T-helper 2 cell treated with Interferon-gamma antibody and Interleukin-4, amounts not matched to agents 100 ng/mL and 5 ng/mL, for 36 hours (primary cell): ENCODE measurements at regions not wholly inside any gene's neighbourhood (a gene's known extent, or its start where the extent isn't known, plus 50 kb on each side); places are given as distances from the start of the nearest gene placed in this dataset.
"Not testable (repeated sequence)": the region's sequence is repeated elsewhere in the genome, so short reads cannot be mapped to it uniquely, and the experiment has no call there.

Source experiments
- intact Hi-C: fragments of 100-400 bp; cut with micrococcal nuclease; formaldehyde crosslinking; loops from one replicate; pipeline ENCODE4 v1.15.1; 2023

DNA sequence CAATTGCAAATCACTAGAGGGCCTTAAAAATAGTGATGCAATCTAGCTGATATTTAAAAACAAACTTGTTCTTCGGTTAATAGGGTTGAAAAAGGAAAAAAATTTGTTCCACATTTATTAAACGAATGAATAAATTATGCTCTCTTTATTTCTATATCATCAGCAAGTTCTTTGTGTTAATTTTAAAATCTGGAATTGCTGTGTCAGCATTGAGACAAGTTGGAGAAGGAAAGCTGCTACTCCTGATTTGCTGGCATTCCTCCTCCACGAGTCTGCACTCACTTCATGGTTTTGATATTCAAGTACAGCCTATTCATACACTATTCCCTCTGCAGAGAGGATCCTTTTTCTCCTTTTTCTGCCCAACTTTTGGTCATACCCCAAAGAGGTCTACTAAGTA lies 117.6 kb downstream of the MRPL39 start:
- intact Hi-C loops = no loop called here

DNA sequence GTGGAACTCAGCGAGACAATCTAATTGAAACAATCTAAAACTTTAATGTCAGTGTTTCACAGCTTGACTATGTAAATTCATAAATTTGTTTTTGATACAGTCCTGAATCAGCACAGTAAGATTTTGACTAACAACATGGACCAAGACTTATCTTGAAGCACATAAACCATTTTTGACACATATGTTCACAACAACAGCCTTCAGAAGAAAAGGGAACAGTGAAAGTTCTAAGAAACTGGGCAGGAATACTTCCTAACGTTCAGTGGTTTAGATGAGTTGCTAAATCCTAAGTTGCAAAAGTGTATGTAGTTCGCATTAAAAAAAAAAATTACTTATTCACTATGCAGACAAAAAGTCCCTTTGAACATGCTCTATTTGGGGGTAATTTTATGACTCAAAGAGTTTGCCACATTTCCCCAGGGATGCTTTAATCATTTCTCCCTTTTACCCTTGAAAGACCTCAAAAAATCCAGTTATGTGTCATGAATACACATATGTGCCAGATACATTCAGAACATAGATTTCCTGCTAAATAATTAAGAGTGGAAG lies 120.2 kb downstream of the MRPL39 start:
- intact Hi-C loops = loop anchor here (2.0 kb wide), 1 partner anchor 30 kb away; no protein-coding TSS in a partner anchor

DNA sequence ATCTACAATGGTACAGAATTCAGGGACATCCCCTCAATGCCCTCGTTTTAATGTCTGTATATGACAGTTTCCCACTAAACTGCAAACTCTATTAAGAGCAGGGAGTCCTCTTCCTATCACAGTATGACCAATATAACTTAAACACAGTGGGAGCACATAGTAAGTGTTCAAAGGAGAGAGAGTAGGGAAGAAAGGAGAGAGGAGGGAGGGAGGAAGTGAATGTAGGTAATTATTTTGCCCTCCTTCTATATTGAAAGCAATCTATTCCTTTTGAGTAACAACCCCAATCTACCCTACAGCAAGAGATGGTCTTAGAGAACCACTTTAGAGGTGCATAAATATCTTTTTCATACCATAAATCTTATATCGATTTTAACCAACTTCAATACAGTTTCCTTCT lies 121.4 kb downstream of the MRPL39 start:
- intact Hi-C loops = loop anchor here (2.0 kb wide), 1 partner anchor 29 kb away; no protein-coding TSS in a partner anchor

DNA sequence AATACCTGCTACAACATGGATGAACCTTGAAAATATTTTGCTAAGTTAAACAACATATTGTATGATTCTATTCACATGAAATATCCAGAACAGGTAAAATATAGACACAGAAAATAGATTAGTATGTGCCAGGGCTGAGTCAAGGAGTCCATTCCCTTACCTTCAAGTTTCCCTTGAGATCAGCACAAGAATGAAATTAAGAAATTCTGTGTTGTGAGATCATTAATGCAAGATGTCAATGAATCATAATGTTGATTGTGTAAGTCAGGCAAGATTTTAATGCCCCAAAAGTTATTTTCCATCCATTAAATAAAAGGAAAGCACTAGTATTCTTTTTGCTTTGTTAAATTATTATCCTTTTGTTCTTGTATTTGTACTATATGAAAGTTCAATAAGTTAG lies 139.4 kb downstream of the MRPL39 start:
- intact Hi-C loops = no loop called here

DNA sequence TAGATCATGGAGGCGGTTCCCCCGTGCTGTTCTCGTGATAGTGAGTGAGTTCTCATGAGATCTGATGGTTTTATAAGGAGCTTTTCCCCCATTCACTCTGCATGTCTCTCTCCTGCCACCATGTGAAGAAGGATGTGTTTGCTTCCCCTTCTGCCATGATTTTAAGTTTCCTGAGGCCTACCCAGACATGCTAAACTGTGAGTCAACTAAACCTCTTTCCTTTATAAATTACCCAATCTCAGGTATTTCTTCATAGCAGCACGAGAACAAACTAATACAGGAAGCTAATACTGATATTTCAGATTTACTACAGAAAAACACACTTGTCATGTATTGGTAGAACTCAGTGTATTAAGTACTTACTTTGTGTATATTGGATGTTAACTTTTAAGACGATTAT lies 140.2 kb downstream of the MRPL39 start:
- intact Hi-C loops = not testable (repeated sequence)

DNA sequence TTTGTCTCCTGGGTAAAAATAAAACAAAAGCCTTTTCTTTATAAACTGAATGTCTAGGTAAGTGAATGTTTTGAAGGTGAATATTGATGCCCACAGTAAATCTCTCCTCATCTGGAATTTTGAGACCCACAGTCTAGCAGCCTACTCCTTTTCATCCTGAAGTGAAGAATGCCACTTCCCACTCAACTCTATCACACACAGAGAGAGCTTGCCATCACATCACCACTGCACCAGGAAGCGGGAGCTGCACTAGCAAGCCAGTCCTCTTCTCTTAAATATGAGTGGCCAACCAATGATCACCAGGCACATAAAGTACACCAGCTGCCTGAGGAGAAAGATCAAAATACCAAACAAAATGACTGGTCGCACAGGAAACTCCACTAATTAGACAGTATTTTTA lies 140.8 kb downstream of the MRPL39 start:
- intact Hi-C loops = no loop called here

DNA sequence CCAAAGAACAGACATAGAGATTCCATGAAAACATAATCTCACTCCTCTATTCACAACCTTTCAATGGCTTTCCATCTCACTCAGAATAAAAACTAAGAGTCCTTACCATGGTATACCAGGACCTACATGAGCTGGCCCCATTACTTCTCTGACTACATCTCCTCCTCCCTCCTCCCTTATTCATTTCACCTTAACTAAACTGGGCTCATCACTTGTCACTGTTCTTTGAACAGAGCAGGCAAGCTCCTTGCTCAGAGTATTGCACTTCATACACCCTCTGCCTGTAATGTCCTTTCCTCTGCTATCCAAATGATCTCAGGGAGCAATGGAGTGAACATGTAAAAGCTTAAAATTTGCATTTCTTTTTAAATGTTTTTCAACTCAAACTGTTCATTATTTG lies 142.0 kb downstream of the MRPL39 start:
- intact Hi-C loops = no loop called here

DNA sequence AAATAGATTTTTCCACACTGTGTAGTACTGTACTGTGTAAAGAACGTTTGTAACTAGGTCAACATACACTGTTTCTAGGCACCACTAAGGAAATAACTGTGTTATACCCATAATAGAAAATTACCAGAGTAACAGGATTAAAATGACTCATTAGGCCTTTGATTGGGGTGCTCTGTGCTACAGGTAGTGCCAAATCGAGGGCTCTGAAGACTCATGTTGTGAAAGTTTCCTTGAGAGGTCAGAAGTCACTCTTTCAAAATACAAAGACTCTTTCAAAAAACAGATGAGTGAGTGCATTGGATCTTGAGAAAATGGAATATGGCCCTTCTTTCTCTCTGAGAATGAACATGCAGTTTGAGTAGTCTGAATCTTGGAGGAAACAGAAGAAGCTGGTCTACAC lies 143.0 kb downstream of the MRPL39 start:
- intact Hi-C loops = no loop called here

DNA sequence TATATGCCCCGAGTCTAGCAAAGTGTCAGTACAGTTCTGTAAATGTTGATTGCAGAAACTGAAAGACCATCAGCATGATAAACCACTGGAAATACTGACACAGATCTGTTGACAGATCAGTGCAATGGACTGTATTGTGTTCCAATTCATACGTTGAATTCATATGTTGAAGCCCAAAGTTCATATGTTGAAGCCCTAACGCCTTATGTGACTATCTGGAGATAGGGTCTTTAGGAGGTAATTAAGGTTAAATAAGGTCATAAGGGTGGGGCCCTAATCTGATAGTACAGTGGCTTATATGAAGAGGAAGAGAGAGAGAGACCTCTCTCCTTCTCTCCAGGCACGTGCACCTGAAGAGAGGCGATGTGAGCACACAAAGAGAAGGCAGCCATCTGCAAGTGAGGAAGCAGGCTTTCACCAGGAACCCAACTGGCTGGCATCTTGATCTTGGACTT lies 144.7 kb downstream of the MRPL39 start:
- intact Hi-C loops = loop anchor here (1.0 kb wide), 1 partner anchor 8 kb away; no protein-coding TSS in a partner anchor

DNA sequence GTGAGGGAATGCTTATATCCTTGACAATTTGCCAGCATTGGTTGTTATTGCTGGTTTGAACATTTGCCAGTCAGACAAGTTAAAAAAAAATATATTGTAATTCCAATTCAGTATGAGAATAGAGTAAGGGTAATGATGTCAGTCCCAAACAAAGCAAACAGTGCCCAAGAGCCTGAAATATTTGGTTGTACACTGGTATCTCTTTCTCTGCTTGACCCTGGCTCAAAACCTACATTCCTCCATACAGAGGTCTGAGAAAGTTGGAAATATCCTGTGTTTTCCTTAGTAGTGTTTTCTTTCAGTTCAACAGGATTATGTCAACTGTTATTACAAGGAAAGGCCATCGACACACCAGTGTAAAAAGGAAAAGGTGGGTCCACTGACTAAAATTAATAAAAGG lies 145.6 kb downstream of the MRPL39 start:
- intact Hi-C loops = loop anchor here (1.0 kb wide), 1 partner anchor 9 kb away; no protein-coding TSS in a partner anchor

DNA sequence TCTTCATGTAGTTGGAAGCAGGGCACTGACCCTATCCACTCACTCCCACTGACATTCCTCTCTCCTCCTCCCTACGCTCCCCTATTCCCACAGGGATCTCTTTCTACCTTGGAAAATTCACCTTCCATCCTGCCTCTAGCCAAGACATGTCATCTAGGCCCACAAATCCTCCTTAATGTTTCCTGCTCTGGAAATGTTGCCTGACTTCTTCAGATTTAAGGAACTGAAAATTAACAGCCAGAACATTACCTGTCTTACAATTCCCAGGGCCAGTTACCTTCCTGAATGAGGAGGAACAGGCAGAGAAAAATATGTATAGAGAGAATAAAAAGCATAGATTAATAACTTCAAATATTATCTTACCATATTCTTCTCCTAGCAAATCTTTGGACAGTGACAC lies 147.3 kb downstream of the MRPL39 start:
- intact Hi-C loops = loop anchor here (5.0 kb wide), 2 partner anchors 47 to 1033 kb away; no protein-coding TSS in a partner anchor

DNA sequence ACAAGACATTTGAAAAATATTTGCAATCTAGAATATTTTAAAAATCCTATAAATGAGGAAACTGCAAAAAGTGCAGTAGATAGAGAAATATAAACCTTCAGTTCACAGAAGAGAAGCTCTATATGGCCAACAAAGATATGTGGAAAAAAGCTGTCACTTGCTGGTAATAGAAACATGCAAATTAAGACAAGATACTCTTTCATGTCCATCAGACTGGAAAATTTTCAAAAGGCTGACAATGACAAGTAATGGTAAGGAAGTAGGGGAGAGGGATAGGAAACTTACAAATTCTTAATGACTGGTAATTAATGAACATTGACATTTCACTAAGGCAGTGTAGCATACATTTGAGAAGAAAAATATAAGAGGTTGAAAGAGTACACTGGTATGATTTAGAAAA lies 147.9 kb downstream of the MRPL39 start:
- intact Hi-C loops = loop anchor here (5.0 kb wide), 2 partner anchors 48 to 1032 kb away; no protein-coding TSS in a partner anchor

DNA sequence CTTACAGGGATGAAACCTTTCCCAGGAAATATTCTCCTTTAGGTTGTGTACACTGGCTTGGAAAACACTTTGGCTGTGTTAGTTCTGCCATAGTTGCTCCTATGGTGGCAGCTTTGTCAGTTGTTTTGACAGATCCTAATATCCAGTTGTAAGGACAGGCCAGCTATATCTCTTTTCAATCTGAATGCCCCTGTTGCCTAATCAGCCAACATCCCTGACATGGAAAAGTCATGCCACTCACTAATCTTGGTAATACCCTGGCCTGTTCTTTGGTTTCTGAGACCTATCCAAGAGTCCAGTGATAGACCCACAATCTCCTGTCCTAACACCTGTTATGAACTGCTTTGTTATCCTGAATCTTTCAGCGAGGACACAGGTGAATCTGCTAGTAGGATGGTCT lies 148.8 kb downstream of the MRPL39 start:
- intact Hi-C loops = loop anchor here (5.0 kb wide), 2 partner anchors 49 to 1031 kb away; no protein-coding TSS in a partner anchor

DNA sequence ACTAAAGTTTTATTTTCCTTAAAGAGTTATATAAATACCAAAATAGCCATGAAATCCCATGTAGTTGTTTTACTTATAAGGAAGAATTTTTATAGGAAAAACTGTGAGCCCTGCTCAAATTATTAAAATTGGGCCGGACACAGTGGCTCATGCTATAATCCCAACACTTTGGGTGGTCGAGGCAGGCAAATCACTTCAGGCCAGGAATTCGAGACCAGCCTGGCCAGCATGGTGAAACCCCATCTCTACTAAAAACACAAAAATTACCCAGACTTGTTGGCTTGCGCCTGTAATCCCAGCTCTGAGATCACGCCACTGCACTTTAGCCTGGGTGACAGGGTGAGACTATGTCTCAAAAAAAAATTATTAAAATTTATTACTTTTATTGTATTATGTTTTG lies 149.3 kb downstream of the MRPL39 start:
- intact Hi-C loops = loop anchor here (1.0 to 5.0 kb wide), 7 partner anchors 29 to 1031 kb away; no protein-coding TSS in a partner anchor

DNA sequence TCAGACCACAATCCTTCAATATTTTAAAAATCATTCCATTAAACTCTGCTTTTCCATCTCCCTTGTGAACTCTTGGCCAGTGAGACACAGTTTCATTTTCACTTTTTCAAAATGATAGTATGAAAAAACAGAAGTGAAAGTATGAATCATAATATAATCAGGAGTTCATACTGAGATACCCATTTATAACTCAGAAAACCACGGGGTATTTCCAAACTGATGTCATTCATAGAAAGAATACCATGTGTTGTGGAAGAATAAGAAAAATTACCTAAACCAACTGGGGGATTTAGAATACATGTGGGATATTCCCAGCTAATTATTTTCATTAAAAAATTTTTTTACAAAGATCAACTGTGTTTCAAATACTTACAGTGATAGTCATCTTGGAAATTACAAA lies 149.9 kb downstream of the MRPL39 start:
- intact Hi-C loops = loop anchor here (1.0 to 5.0 kb wide), 7 partner anchors 29 to 1030 kb away; no protein-coding TSS in a partner anchor

DNA sequence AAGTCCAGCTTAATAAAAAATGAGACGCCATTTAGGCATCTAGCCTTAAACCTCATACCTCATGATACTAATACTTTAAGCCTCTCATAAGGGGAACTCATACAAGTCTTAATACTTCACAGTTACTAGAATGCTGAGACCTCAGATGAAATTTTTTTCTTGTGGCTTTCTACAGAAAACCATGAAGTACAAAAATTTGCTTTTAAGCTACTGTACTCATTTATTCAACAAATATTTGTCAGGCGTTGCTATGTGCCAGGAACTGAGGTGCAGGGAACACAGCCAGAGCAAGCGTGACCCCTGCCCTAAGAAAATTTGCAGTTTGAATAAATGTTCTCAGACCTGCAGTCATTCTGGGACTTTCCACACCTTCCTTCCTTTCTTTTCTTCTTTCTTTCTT lies 150.6 kb downstream of the MRPL39 start:
- intact Hi-C loops = loop anchor here (1.0 to 5.0 kb wide), 7 partner anchors 28 to 1029 kb away; no protein-coding TSS in a partner anchor

DNA sequence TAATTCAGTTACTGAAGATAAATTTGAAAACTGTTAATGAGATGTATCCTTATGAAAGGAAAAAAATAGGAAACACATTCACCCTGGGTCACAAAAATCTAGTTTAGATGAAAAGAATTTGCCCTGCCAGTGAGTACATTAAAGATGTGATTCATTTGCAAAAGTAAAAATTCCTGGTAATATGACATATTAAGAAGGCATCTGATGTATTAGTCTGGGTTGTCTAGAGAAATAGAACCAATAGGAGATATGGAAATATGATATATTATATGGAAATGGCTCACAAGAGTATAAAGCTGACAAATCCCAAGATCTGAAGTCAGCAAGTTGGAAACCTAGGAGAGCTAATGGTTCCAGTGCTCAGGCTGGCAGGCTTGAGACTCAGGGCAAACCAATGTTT lies 153.8 kb downstream of the MRPL39 start:
- intact Hi-C loops = no loop called here

DNA sequence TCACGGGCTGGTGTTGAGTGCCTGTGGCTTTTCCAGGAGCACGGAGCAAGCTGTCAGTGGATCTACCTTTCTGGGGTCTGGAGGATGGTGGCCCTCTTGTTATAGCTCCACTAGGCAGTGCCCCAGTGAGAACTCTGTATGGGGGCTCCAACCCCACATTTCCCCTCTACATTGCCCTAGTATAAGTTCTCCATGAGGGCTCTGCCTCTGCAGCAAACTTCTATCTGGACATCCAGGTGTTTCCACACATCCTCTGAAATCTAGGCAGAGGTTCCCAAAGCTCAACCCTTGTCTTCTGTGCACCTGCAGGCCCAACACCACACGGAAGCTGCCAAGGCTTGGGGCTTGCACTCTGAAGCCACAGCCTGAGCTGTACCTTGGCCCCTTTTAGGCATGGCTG lies 157.3 kb downstream of the MRPL39 start:
- intact Hi-C loops = no loop called here

DNA sequence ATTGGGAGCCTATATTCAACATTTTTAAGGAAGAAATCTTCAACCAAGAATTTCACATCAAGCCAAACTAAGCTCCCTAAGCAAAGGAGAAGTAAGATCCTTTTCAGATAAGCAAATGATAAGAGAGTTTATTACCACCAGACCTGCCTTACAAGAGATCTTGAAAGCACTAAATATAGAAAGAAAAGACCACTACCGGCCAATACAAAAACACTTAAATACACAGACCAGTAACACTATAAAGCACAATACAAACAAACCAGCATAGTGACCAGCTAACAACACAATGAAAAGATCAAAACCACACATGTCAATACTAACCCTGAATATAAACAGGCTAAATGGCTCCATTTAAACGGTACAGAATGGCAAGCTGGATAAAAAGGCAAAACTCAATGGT lies 165.4 kb downstream of the MRPL39 start:
- intact Hi-C loops = no loop called here

DNA sequence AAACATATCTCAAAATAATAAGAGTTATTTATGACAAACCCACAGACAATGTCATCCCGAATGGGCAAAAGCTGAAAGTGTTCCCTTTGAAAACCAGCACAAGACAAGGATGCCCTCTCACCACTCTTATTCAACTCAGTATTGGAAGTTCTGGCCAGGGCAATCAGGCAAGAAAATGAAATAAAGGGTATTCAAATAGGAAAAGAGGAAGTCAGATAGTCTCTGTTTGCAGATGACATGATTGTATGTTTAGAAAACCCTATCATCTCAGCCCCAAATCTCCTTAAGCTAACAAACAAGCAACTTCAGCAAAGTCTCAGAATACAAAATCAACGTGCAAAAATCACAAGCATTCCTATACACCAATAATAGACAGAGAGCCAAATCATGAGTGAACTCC lies 169.8 kb downstream of the MRPL39 start:
- intact Hi-C loops = not testable (repeated sequence)

DNA sequence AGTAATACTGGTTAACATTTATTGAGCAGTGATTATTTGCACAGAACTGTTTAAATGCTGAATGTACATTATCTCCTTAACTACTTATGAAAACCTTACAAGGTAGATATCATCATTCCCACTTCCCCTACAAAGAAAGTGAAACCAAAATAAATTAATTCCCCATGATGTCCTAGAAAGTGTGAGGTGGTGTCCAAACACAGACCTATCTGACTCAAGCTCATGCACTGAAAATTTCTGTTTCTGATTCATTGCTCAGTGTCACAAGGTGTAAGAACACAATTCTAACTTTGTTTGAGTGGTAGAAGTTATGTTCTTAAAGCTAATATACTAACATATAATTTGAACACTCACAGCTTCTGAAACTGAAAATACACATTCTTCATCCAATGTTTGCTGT lies 178.7 kb downstream of the MRPL39 start:
- intact Hi-C loops = loop anchor here (2.0 to 10.0 kb wide), 2 partner anchors 28 to 176 kb away; partner anchors contain the start of gene MRPL39

DNA sequence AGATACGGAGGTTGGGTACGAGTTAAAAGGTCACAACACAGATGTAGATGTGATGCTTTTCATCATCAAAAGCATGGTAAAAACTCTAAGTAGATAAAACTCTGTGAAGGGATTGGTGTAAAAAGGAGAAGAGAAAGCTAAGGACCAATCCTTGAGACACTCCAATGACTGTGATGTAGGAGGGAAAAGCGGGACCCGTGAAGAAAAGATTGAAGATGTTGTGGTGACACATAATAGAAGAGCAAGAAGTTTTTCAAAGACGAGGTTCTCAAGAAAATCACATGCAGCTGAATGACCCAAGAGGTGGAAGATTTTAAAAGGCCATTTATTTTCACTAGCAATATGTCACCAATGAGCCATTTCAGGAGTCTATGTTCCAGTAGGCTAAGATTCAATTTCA lies 179.5 kb downstream of the MRPL39 start:
- intact Hi-C loops = loop anchor here (2.0 to 10.0 kb wide), 2 partner anchors 29 to 177 kb away; partner anchors contain the start of gene MRPL39

DNA sequence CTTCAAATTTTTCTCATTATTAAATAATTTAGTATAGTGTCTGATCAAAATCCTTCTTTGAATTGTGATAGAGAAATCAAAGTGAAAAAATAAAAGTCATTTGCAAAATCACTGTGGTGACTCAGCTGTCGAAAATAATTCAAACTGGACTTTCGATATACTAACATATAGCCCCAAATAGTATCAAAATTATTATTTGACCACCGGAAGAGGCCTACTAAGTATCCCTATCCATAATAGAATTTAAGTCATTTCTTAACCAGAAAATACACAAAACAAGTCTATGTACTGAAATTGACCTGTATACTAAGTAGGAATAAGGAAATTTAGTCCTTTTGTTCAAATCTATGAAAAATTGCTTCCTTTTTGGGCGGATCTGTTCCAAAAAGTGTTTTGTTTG lies 180.7 kb downstream of the MRPL39 start:
- intact Hi-C loops = loop anchor here (10.0 kb wide), 1 partner anchor 178 kb away; the partner anchor contains the start of gene MRPL39
